ENCODE measurements at regions not wholly inside any gene's neighbourhood (a gene's known extent, or its start where the extent isn't known, plus 50 kb on each side); places are given as distances from the start of the nearest gene placed in this dataset.

DNA sequence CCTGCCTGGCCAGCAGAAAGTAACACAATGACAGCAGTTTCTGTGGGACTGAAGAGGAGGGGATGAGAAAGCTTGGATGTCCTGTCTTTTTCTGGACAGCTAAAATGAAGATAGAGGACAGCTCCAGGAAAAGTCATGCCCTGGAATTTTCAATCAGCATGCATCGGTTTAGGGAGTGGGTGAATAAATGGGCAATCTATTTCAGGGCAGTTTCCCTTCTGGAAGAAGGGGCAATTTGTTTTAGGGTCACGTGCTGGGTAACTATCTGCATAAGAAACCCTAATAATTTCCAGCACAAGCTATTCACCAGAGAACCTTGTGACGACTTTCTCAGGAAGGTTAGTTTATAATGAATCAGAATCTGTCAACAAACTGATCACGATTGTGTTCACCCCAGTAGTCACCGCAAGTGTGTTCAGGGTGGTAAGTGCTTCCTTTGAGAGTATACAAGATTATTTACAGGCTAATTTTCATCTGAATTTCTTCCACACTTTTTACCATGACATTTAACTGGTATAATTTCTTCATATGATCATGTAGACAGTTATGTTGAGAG is 318.0 kb upstream of the GBE1 start:
- intact Hi-C loops (cut with DNase I): no loop called here

DNA sequence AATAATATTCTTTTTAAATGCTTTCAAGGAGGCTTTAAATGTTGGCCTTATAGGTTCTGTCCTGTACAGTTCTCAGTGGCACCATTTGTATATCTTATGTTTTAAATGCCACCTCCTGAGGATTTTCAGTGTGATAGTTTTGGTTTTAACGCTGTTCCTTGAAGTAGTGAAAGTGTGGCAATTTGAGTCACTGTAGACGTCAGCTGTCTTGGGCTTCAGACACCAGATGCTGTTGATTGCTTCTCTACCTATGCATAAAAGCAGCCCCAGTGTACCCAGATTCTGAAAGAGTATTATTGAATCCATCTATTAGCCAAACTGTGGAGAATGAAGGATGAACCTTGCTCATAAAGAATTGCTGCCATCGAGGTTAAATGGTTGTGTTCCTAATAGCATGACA is 316.8 kb upstream of the GBE1 start:
- DNase-seq: no peak
- intact Hi-C loops (cut with DNase I): no loop called here

More for the DNA sequence above, 318.0 kb upstream of the GBE1 start:
- no peak for DNase-seq

DNA sequence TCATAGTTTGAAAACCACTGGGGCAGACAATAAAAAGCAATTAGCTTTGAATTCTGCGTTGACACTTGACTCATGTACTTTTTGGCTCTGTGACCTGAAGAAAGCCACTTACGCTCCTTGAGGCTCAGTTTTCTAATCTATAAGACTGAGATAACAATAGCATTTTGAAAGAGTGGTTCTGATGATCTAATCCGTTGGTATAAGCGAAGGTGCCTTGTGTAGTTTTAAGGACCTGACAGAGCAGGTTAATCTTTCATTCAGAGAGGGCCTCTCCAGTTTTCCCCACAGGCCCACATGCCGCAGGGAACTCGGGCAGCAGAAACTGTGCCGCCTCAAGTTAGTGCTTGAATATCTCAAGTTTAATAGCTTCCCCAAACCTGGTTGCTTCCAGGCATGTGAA is 306.0 kb upstream of the GBE1 start:
- peak in 1 of 10 donors; percentile 21 for DNase-seq
- intact Hi-C loops (cut with DNase I): no loop called here

DNA sequence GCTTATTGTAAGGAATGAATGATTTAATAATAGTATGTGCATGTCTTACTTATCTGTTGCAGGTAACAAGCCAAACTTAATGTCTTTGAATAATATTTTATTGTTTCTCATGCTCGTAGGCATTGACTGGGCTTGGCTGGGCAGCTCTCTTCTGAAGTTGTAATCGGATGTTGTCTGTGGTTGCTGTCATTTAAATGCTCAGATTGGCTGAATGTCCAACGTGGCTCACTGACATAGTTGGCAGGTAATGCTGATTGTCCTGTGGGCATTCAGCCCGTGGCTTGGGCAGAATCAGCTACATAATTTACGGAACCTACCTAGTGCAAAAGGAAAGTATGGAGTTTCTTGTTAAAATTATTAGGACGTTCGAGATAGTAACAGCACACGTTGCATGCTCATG is 297.4 kb upstream of the GBE1 start:
- DNase-seq: no peak
- intact Hi-C loops (cut with DNase I): no loop called here

DNA sequence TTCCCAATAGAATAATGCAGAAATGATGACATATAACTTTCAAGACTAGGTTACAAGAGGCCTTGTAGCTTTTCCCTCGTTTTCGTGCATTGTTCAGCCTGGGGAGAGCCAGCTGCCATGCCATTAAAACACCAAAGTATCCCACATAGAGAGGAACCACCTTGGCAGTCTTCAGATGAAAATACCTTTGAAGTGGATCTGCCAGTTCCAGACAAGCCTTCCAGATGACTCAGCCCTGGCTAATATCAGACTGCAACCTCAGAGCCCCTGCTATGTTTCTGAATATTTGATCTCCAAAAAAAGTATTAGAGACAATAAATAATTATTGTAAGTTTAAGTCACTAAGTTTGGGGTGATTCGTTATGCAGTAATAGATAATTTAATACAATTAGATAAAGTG is 294.3 kb upstream of the GBE1 start:
- no peak for DNase-seq
- intact Hi-C loops (cut with DNase I): no loop called here

DNA sequence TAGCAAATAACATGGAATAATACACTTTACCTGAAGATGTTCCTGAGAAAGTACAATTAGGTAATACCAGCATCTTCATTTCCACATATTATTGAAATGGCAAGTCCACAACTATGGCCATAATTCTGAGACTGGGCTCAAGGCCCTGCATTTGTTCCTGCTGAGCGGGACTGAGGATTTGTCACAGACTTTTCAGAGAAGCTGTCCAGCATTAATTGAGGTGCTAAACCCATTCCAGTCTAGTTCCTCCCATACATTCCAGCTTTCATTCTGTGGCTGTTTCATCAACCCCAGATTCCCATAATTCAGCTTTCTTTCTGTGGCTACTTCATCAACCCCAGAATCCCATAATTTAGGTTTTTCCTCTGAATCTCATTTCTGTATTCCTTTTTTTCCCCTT is 293.4 kb upstream of the GBE1 start:
- no peak for DNase-seq
- intact Hi-C loops (cut with DNase I): no loop called here

DNA sequence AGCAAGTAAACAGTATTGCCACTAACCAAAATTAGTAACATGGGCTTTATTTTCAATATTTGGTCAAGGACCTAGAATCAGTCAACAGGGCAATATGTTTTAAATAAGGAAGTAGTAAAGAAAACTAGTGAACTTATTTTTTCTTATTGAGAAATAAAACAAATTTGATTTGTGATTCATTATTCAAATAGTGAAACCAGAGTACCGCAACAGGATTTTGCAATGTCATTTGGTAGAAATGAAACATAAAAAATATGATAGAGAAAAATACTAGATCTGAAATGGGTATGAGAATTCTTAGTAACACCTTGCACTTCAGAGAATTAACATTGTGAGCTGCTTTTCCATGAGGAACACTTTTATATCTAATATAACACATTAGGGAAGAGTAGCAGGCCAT is 291.8 kb upstream of the GBE1 start:
- DNase-seq: no peak
- intact Hi-C loops (cut with DNase I): no loop called here

DNA sequence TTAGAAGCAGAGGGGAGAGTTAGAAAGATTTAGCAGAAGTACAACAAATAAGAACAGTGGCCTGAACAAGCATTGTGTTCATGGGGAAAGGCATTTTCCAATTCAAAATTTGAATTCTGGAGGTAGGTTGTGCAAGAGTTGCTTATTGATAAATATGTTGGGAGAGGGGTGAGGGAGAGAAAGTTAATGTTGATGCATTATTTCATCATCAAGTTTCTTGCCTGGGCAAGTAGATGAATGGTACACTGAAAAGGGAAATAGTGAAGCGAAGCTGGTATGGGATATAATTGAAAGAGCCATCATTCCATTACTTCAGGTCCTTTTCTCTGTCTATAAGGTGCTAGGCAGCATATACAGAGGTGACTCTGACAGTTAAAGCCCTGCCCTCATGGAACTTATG is 288.9 kb upstream of the GBE1 start:
- intact Hi-C loops (cut with DNase I): no loop called here
- no peak for DNase-seq

DNA sequence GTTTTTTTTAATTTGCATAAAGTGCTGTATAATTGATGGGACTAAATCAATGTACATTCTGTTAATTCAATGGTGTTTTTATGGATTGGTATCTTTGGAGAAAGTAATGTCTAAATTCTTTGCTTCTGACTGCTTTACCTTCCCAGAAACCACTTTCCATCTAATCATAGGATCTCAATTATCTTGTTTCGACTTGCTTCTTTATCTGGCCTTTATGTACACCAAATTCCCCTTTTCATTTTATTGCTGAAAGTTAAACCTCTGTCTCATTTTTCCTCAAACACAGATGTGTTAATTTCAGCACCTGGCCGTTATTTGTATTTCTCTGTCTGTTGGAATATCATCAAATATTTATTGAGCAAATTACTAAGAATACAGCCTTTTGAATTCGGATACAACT is 287.3 kb upstream of the GBE1 start:
- no peak for DNase-seq
- intact Hi-C loops (cut with DNase I): no loop called here

DNA sequence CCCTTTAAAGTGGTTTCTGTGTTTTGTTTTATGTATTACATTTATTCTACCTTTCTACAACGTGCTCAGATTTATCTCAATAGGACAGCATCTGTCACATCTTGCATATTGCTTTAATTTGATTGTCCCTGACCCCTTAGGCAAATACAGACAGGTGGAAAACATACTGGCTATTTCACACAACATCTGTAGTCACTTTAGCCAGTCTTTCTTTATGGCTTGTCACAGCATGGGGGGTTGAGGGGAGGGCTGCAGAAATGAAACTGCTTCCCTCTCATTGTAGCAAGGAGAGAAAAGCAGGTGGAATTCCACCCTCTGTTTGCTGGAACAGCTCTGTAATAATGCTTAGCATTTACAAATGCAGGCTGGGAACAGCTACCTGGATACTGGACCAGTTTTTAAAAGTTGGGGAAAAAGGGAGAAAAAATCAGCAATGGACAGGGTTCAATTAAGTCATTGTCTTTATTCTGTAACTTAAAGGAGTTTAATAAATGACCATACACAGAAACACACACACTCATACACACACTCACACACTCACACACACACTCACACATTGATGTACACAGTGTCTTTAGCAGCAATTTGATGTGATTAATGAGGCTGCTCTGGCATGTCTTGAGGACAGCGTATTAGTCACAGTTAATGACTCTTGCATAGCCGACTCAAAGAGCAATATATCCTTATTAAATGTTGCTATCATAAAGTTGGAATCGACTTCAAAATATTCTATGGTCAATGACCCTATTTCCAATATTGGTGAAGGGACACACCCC is 283.7 kb upstream of the GBE1 start:
- no peak for DNase-seq
- intact Hi-C loops (cut with DNase I): no loop called here

DNA sequence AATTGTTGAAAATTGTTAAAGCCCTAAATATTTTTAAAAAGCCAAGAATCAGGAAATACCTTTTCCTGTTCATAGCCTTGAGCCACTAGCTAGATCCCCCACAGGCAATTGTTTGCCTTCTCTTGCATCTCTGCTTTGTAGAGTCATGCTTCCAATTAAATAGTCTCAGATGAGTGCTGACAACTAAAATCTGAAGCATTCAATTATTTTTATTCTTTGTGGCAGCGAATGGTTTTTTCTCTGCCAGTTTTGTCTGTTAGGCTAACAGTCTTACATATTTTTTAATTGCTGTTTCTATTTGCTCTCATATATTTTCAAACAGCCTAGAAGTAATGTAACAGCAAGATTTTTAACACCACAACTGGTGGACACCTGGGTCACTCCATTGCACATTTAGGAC is 277.1 kb upstream of the GBE1 start:
- intact Hi-C loops (cut with DNase I): no loop called here
- no peak for DNase-seq

DNA sequence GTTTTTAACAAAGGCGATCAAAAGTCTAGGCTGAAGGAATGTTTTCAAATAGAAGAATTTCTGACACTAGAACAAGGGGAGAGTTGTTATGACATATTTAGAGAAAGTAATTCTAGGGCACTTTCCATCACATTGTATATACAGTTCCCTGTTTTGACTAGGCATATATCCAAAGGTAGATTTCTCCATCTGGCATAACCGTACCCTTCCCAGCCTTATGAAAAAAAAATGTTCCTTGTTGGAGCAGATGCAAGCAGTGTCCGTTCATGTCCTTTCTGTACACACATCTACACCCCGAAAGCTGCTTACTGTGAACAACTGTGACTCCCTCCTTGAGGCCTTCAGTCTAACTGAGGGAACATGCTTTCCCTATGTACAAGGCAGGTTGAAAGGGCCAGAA is 271.7 kb upstream of the GBE1 start:
- intact Hi-C loops (cut with DNase I): no loop called here
- DNase-seq: no peak

DNA sequence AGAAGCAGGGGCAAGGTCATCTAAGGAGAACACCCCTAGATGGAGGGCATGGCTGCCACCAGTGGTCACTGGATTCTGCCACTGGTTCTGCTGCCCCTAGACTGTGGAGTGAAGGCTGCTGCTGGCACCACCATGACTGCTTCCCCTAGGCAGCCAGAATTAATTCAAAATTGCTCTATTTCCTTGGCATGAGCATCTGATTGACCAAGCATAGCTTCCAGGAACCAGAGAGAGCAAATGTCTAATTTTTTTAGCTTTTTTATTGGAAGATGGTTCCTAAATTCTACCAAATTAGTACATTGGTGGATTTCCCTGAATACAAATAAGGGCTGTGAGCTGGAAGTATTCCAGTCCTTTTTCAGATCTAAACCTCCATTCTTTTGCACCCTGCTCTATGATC is 270.2 kb upstream of the GBE1 start:
- intact Hi-C loops (cut with DNase I): no loop called here
- peak in 1 of 10 donors; percentile 11 for DNase-seq

DNA sequence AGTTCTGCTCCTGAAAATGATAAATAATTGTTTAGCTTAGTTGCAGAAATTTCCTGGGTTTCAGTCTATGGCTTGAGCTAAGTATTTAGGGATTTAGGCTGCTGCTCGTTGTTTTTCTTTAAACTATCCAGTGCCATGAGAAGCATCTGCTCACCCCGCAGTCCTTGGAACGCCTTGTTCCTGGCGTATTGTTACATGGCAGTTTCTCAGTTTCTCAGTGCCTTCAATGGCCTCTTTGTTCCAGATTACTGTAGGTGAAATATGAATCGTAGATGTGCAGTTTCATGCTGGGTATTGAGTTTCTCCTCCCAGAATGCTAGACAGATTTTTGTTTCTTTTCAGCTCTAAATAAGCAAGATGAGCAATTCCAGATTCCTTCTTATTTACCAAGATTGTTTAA is 269.5 kb upstream of the GBE1 start:
- intact Hi-C loops (cut with DNase I): no loop called here
- DNase-seq: peak in 4 of 10 donors; percentile 9 to 21 (median 14)

DNA sequence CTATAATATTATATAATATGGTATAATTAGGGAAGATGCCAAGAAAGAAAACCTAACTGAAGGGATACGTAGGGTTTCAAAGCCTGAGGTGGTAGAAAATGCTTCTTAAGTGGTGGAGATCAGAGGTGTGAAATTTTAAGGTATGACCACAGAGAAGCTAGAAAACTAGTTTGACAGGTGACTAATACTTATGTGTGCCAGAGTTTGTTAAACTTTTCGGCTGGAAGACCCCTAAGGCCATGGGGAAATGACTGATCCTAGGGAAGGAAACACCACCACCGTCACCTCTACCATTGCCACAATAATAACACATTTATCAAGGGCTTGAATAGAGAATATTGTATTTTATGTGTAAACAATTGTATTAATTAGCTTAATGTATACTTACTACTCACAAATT is 261.4 kb upstream of the GBE1 start:
- no peak for DNase-seq
- intact Hi-C loops (cut with DNase I): no loop called here

DNA sequence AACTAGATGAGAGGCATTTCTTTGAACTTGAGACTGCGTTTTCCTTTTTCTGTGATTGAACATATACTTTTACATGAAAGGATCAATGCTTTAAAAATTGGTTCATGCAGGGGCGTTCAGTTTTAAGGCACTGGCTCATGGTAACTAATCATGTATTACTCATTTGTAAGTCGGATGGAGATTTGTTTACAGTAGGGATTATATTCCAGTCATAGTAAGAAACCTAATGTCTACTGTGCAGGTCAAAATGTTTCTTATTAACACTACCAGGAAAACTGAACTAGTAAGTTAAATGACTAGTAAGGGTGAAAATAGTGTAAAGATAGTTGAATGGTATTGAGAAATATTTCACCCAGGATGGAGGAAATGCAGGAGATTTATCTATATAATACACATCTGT is 258.8 kb upstream of the GBE1 start:
- no peak for DNase-seq
- intact Hi-C loops (cut with DNase I): no loop called here

DNA sequence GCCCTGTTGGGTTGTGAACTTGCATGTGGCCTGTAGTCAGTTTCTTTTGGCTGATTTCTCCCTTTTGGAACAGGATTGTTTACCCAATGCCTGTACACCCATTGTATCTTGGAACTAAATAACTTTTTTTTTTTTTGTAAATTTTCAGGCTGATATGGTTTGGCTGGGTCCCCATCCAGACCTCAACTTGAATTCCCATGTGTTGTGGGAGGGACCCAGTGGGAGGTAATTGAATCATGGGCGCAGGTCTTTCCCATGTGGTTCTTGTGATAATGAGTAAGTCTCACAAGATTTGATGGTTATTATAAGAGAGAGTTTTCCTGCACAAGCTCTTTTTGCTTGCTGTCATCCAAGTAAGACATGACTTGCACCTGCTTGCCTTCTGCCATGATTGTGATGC is 253.8 kb upstream of the GBE1 start:
- intact Hi-C loops (cut with DNase I): no loop called here
- DNase-seq: no peak

DNA sequence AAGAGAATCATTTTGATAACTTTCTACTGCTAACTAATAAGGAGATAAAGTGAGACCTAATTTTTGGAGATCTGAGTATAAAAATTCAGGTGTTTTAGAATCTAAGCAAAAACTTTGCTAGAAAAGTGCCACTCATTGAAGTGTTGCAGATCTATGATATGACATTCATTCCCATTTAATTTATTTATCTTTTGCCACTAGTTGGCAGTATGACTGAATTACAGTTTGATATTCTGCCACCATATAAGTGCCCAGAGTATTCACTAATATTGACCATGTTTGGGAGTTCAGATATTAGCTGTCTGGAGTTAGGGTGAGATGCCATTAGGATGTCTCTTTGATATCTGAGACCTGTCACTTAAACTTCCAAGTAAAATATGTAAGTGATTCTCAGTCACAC is 251.3 kb upstream of the GBE1 start:
- no peak for DNase-seq
- intact Hi-C loops (cut with DNase I): no loop called here

DNA sequence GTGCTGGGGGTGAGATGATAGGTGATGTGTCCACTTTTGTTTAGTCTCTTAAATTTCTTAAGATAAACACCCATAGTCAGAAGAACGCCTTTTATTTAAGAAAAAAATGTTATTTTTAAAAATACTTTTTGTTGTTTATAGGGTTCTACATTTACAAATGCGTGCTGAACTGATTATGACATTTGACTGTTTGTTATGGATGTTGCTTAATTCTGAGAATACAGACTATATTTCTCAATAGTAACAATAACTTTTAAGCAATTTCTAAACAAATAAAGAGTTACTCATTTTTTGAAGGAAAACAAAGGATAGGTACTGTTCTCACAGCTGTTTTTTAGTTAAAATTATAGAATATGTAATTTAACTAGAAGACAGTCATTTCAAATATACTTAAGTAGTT is 249.9 kb upstream of the GBE1 start:
- intact Hi-C loops (cut with DNase I): no loop called here
- no peak for DNase-seq

DNA sequence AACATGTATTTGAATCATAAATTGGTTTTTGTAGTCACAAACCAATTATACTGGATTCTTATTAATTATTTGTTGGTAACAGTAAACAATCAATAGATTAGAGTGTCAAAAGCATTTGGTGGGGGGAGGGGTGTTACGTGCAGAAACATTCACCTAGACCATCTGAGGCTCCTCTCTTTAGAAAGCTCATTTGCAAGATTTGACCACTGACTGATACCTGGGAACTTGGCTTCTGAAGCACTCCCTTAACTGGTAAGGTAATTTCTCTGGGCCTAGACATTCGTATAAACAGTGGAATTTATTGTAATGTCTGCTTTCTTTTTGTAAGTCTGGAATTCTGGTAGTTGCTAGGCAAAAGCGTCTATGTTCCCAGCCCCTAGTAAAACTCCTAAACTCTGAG is 243.8 kb upstream of the GBE1 start:
- intact Hi-C loops (cut with DNase I): no loop called here
- no peak for DNase-seq

DNA sequence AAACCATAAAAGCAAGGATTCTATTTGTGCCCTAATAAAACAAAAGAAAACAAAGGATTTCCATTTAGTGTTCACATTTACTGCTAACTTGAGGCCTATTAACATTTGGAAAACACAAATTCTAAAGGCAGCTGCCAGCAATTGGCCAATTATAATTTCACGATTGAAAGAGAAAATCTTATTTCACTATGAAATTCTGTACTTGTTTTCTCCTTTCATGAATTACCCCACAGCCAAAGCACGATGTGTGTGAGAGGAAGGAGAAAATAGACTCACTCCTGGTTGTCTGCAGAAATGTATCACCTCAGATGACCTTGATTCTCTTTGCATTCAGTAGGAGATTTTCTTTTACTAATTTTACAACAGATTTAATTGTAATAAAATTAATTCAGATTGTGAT is 242.8 kb upstream of the GBE1 start:
- intact Hi-C loops (cut with DNase I): no loop called here
- DNase-seq: no peak

DNA sequence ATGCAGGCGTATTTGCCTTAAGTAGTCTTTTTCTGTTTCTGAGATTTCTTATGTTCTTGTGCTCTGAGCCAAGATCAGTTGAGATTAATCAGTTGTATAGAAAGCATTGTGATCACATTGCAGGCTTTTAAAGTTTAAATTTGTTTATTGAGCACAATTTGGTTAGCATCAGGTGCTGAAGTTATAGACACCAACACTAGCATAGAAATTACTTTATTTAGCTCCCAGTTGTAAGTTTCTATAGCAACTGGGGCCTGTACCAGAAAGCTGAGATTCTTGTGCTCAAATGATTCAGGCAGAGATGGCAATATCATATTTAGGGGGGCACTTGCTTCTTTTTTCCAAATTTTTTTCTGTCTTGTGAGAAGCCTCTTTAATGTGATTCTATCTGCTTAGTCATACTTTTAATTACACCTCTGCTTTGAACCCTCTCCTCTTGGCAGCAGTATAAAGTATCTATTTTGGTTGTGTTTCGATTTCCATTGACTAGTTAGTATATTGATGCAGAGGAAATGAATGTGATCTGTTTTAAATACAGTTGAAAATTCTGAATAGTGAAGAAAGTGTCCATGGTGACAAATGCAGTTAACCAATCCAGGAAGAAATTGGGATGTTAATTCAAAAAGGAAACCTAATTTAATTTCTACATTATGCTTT is 241.7 kb upstream of the GBE1 start:
- intact Hi-C loops (cut with DNase I): no loop called here
- DNase-seq: no peak
